Gastrocnemius medialis (tissue), 4 donors: ENCODE measurements at regions not wholly inside any gene's neighbourhood (a gene's known extent, or its start where the extent isn't known, plus 50 kb on each side); places are given as distances from the start of the nearest gene placed in this dataset.
"Not testable (repeated sequence)": the region's sequence is repeated elsewhere in the genome, so short reads cannot be mapped to it uniquely, and the experiment has no call there.

ENCODE experiments used
- ATAC-seq, 2 donors: fragments of 150-250 bp; one replicate each; pipeline ENCODE4 v1.9.1; 2016
- DNase-seq, 2 donors: peaks; one replicate each; pipeline ENCODE4 v3.0.0-alpha.2; 2019
- H3K27ac ChIP-seq, 4 donors: fragments of 200-600 bp; sonication (generic); 1 replicate in 1 of 4; 2 replicates in 3 of 4; pipeline ENCODE4 v1.5.1; 2016 to 2018; ENCODE audit warnings: mild to moderate bottlenecking in 2 of 4, moderate library complexity in 1 of 4
- H3K27me3 ChIP-seq, 3 donors: fragments of 200-600 bp; sonication (generic) in 2 of 3; 1 replicate in 1 of 3; 2 replicates in 2 of 3; pipeline versions ENCODE4 v1.5.1 to v1.6.0; 2016 to 2019; ENCODE audit warnings: mild to moderate bottlenecking in 1 of 3, moderate library complexity in 1 of 3
- H3K36me3 ChIP-seq, 2 donors: fragments of 200-600 bp; sonication (generic) in 1 of 2; one replicate each; pipeline ENCODE4 v1.5.1; 2017 to 2018
- H3K4me1 ChIP-seq, 2 donors: fragments of 200-600 bp; sonication (generic) in 1 of 2; one replicate each; pipeline ENCODE4 v1.5.1; 2016 to 2017; ENCODE audit warnings: mild to moderate bottlenecking in 2 of 2
- H3K4me3 ChIP-seq, 4 donors: fragments of 200-600 bp; sonication (generic) in 3 of 4; 1 replicate in 1 of 4; 2 replicates in 3 of 4; pipeline ENCODE4 v1.5.1; 2016 to 2019; ENCODE audit warnings: mild to moderate bottlenecking in 2 of 4
- H3K9me3 ChIP-seq, 3 donors: fragments of 200-600 bp; sonication (generic) in 2 of 3; 1 replicate in 1 of 3; 2 replicates in 2 of 3; pipeline ENCODE4 v1.5.1; 2016 to 2019
- POLR2A ChIP-seq, 2 donors: fragments of 450-650 bp; IDR thresholded peaks; one replicate each; pipeline ENCODE4 v1.6.1; 2017; ENCODE audit warnings: antibody characterized with exemption in 2 of 2, mild to moderate bottlenecking in 2 of 2, moderate library complexity in 2 of 2
- in situ Hi-C, 4 donors: fragments of 200-750 bp; cut with MboI; loops; one replicate each; pipeline versions ENCODE4 v1.15.0 to v1.8.0; 2017; ENCODE audit warnings: low sequenced_read_pairs in 4 of 4
- intact Hi-C: fragments of 100-400 bp; cut with DNase I; formaldehyde crosslinking; loops from one replicate; pipeline ENCODE4 v1.15.1; 2023; ENCODE audit warnings: low total_unique reads
- TF ChIP-seq, protein P1 (sequence below), 5 experiments: fragments of 450-650 bp in 3 of 5; fragments of 200-600 bp in 2 of 5; sonication (generic) in 2 of 5; IDR thresholded peaks in 4 of 5; conservative IDR thresholded peaks in 1 of 5; 1 replicate in 4 of 5; 2 replicates in 1 of 5; pipeline ENCODE4 v1.5.1; 2016 to 2019; ENCODE audit warnings: antibody characterized with exemption in 5 of 5, mild to moderate bottlenecking in 3 of 5, moderate library complexity in 3 of 5

DNA sequence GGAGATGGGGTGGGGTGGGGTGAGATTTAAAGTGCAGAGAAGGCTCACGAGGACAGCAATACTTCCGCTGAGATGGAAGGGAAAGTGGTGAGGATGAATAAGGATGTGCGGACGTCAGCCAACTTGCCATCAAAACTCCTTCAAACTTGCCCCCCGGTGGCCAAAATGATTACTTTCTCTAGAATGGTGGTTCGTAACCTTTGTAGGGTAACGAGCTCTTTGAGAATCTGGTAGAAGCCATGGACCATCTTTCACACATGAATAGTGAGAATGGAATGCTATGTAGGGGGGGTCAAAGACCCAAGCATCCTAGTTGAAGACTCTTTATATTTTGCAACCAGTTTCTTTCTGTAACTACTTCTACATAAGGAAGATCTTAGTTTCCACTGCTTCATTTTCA, 245.9 kb upstream of the DDHD1 start:
- no peak for DNase-seq
- no peaks in the 10 kb centered on the region for H3K4me1 ChIP-seq
- in situ Hi-C loops (no loop called here), intact Hi-C loops (no loop called here)
- H3K4me3 ChIP-seq, result no peak overlapping the region
- H3K36me3 ChIP-seq, result no peaks in the 10 kb centered on the region
- no peak for TF ChIP-seq POLR2A (IDR thresholded peaks at IDR 0.05)
- TF ChIP-seq, protein P1, sequence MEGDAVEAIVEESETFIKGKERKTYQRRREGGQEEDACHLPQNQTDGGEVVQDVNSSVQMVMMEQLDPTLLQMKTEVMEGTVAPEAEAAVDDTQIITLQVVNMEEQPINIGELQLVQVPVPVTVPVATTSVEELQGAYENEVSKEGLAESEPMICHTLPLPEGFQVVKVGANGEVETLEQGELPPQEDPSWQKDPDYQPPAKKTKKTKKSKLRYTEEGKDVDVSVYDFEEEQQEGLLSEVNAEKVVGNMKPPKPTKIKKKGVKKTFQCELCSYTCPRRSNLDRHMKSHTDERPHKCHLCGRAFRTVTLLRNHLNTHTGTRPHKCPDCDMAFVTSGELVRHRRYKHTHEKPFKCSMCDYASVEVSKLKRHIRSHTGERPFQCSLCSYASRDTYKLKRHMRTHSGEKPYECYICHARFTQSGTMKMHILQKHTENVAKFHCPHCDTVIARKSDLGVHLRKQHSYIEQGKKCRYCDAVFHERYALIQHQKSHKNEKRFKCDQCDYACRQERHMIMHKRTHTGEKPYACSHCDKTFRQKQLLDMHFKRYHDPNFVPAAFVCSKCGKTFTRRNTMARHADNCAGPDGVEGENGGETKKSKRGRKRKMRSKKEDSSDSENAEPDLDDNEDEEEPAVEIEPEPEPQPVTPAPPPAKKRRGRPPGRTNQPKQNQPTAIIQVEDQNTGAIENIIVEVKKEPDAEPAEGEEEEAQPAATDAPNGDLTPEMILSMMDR (IDR thresholded peaks at IDR 0.05 in 4 of 5, conservative IDR thresholded peaks at IDR 0.05 in 1 of 5), result peak in 1 of 5 experiments; percentile 18
- H3K27me3 ChIP-seq, result no peaks in the 10 kb centered on the region
- ATAC-seq, result no peak
- no peak overlapping the region for H3K27ac ChIP-seq
- H3K9me3 ChIP-seq, result peaks cover 0 to 9% (median 0%) of the 10 kb centered on the region in 3 donors

- no peak overlapping the region for H3K4me3 ChIP-seq
- H3K4me1 ChIP-seq, result no peaks in the 10 kb centered on the region
- no peak for TF ChIP-seq POLR2A (IDR thresholded peaks at IDR 0.05)
- TF ChIP-seq, protein P1 (IDR thresholded peaks at IDR 0.05 in 4 of 5, conservative IDR thresholded peaks at IDR 0.05 in 1 of 5), result no peak
- in situ Hi-C loops, result no loop called here
- no peak for ATAC-seq
- no peaks in the 10 kb centered on the region for H3K27me3 ChIP-seq
- peaks cover 0 to 9% (median 0%) of the 10 kb centered on the region in 3 donors for H3K9me3 ChIP-seq
- H3K27ac ChIP-seq, result no peak overlapping the region
- intact Hi-C loops, result no loop called here
- H3K36me3 ChIP-seq, result no peaks in the 10 kb centered on the region
- no peak for DNase-seq
Observed at GRCh38 chr14:53398616-53399015, 245.5 kb upstream of the DDHD1 start.

DNA sequence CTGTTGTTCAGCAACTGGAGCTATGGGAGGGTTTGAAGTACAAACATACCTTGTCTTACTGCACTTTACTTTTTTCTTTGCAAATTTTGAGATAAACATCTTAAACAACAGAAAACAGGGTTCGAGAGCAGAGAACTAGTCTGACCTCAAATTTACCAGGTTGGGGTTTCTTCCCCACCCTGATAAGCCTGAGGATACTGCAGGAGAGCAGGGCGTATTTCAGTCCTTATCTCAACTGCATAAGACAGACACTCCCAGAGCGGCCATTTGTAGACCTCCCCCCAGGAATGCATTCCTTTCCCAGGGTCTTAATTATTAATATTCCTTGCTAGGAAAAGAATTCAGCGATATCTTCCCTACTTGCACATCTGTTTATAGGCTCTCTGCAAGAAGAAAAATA, 242.1 kb upstream of the DDHD1 start:
- H3K36me3 ChIP-seq, H3K27me3 ChIP-seq, intact Hi-C loops, ATAC-seq, DNase-seq, H3K9me3 ChIP-seq, H3K4me3 ChIP-seq, H3K4me1 ChIP-seq, in situ Hi-C loops, H3K27ac ChIP-seq: not testable (repeated sequence)

- Histone ChIP-seq H3K4me1 (no peaks in the 10 kb centered on the region), H3K4me3 (no peak overlapping the region), H3K9me3 (peaks cover 0 to 9% (median 0%) of the 10 kb centered on the region in 3 donors), H3K27ac (no peak overlapping the region), H3K36me3 (no peaks in the 10 kb centered on the region), H3K27me3 (no peaks in the 10 kb centered on the region)
- ATAC-seq (no peak), DNase-seq (no peak)
- in situ Hi-C loops (no loop called here), intact Hi-C loops (no loop called here)
- TF ChIP-seq, protein P1 (IDR thresholded peaks at IDR 0.05 in 4 of 5, conservative IDR thresholded peaks at IDR 0.05 in 1 of 5), result no peak
- TF ChIP-seq POLR2A (IDR thresholded peaks at IDR 0.05), result no peak
Observed at GRCh38 chr14:53391631-53392285, 238.6 kb upstream of the DDHD1 start.

GRCh38 chr14:53391156-53391555, 238.0 kb upstream of the DDHD1 start:
- no peaks in the 10 kb centered on the region for H3K4me1 ChIP-seq
- no peak overlapping the region for H3K27ac ChIP-seq
- TF ChIP-seq, protein P1 (IDR thresholded peaks at IDR 0.05 in 4 of 5, conservative IDR thresholded peaks at IDR 0.05 in 1 of 5), result no peak
- TF ChIP-seq POLR2A (IDR thresholded peaks at IDR 0.05), result no peak
- DNase-seq (no peak), ATAC-seq (no peak)
- intact Hi-C loops, result no loop called here
- in situ Hi-C loops, result no loop called here
- H3K36me3 ChIP-seq, result no peaks in the 10 kb centered on the region
- peaks cover 0 to 9% (median 0%) of the 10 kb centered on the region in 3 donors for H3K9me3 ChIP-seq
- no peaks in the 10 kb centered on the region for H3K27me3 ChIP-seq
- no peak overlapping the region for H3K4me3 ChIP-seq
